AG20443 (cell line): ENCODE measurements at regions not wholly inside any gene's neighbourhood (a gene's known extent, or its start where the extent isn't known, plus 50 kb on each side); places are given as distances from the start of the nearest gene placed in this dataset.
A peak's percentile ranks its signal among the peaks of the same experiment; 100 is the strongest.

Experiments
- DNase-seq: peaks from one replicate; pipeline ENCODE4 v3.0.0; 2012; ENCODE audit warnings: low spot score, mixed read lengths

GRCh38 chr11:112817376-112817775, 143.8 kb upstream of the NCAM1 start:
- DNase-seq = no peak

GRCh38 chr11:112822478-112823274, 138.5 kb upstream of the NCAM1 start:
- no peak for DNase-seq

- DNase-seq = no peak
Observed at GRCh38 chr11:112826026-112826425, 135.2 kb upstream of the NCAM1 start.

- DNase-seq = no peak
Observed at GRCh38 chr11:112826788-112827187, 134.4 kb upstream of the NCAM1 start.

GRCh38 chr11:112828421-112828820, 132.8 kb upstream of the NCAM1 start:
- DNase-seq = no peak

- no peak for DNase-seq
Observed at GRCh38 chr11:112829971-112830654, 131.1 kb upstream of the NCAM1 start.

GRCh38 chr11:112831041-112831440, 130.2 kb upstream of the NCAM1 start:
- DNase-seq = no peak

- DNase-seq = no peak
Observed at GRCh38 chr11:112831969-112832766, 129.1 kb upstream of the NCAM1 start.

GRCh38 chr11:112834277-112834755, 126.9 kb upstream of the NCAM1 start:
- no peak for DNase-seq

GRCh38 chr11:112835591-112836255, 125.5 kb upstream of the NCAM1 start:
- DNase-seq = no peak

- DNase-seq = no peak
Observed at GRCh38 chr11:112836256-112836602, 125.0 kb upstream of the NCAM1 start.

- no peak for DNase-seq
Observed at GRCh38 chr11:112837162-112837826, 123.9 kb upstream of the NCAM1 start.

- DNase-seq = no peak
Observed at GRCh38 chr11:112839051-112839450, 122.2 kb upstream of the NCAM1 start.

GRCh38 chr11:112841729-112842128, 119.5 kb upstream of the NCAM1 start:
- no peak for DNase-seq

- no peak for DNase-seq
Observed at GRCh38 chr11:112842151-112842550, 119.1 kb upstream of the NCAM1 start.

GRCh38 chr11:112844517-112844916, 116.7 kb upstream of the NCAM1 start:
- no peak for DNase-seq

GRCh38 chr11:112847568-112847967, 113.7 kb upstream of the NCAM1 start:
- no peak for DNase-seq

- DNase-seq = peak; percentile 33
Observed at GRCh38 chr11:112852143-112852866, 108.9 kb upstream of the NCAM1 start.

- DNase-seq = no peak
Observed at GRCh38 chr11:112856133-112856532, 105.1 kb upstream of the NCAM1 start.

- no peak for DNase-seq
Observed at GRCh38 chr11:112856591-112856990, 104.6 kb upstream of the NCAM1 start.
